Activated T-cell treated with anti-CD3 and anti-CD28 coated beads, Interleukin-2, amount 50 U/mL, for 24 hours (primary cell): ENCODE measurements at regions not wholly inside any gene's neighbourhood (a gene's known extent, or its start where the extent isn't known, plus 50 kb on each side); places are given as distances from the start of the nearest gene placed in this dataset.

Experiments
- DNase-seq: peaks from one replicate; pipeline ENCODE4 v3.0.0-alpha.2; 2020
- H3K27ac Mint-ChIP-seq: 2 replicates; pipeline ENCODE4 v1.8.0; 2020; ENCODE audit warnings: mild to moderate bottlenecking, mixed read lengths
- H3K27me3 Mint-ChIP-seq: 2 replicates; pipeline ENCODE4 v1.8.0; 2020; ENCODE audit warnings: mixed read lengths
- H3K36me3 Mint-ChIP-seq: 2 replicates; pipeline ENCODE4 v1.8.0; 2020; ENCODE audit warnings: low read depth, mixed read lengths
- H3K4me1 Mint-ChIP-seq: 2 replicates; pipeline ENCODE4 v1.8.0; 2020; ENCODE audit warnings: low read depth, mixed read lengths
- H3K4me3 Mint-ChIP-seq: 2 replicates; pipeline ENCODE4 v1.8.0; 2020; ENCODE audit warnings: mild to moderate bottlenecking, moderate library complexity, mixed read lengths
- H3K9me3 Mint-ChIP-seq: 2 replicates; pipeline ENCODE4 v1.8.0; 2020; ENCODE audit warnings: mixed read lengths

DNA sequence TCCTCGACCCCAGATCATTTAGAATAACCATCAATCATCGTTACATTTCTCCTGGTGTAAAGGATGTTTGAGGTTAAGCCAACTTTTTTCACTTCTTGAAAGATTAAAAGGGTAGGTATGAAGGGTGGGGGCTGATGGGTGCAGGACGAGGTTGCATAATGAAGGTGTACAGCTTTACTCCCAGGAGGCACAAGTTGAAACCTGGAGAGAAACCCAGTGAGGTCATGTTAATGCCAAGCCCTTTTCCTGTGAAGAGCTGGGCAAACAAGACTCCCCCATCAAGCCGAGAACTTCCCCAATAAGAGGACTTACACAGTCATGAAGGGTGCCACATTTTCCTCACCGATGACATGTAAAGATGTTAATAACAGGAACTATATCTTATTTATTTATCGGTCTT lies 84.3 kb downstream of the FZD10 start:
- no peaks in the 10 kb centered on the region for H3K9me3 Mint-ChIP-seq

GRCh38 chr12:130247634-130248237 lies 85.5 kb downstream of the FZD10 start:
- no peak for DNase-seq
- peaks cover 3% of the 10 kb centered on the region for H3K27me3 Mint-ChIP-seq
- H3K36me3 Mint-ChIP-seq = no peaks in the 10 kb centered on the region
- H3K27ac Mint-ChIP-seq = no peak overlapping the region
- no peak overlapping the region for H3K4me3 Mint-ChIP-seq
- H3K9me3 Mint-ChIP-seq = no peaks in the 10 kb centered on the region
- H3K4me1 Mint-ChIP-seq = no peaks in the 10 kb centered on the region

More for the DNA sequence above, 84.3 kb downstream of the FZD10 start:
- H3K27ac Mint-ChIP-seq = no peak overlapping the region
- no peak overlapping the region for H3K4me3 Mint-ChIP-seq
- H3K27me3 Mint-ChIP-seq = peaks cover 3% of the 10 kb centered on the region
- DNase-seq = no peak
- H3K36me3 Mint-ChIP-seq = no peaks in the 10 kb centered on the region
- no peaks in the 10 kb centered on the region for H3K4me1 Mint-ChIP-seq

GRCh38 chr12:130249376-130249775 lies 87.1 kb downstream of the FZD10 start:
- H3K4me1 Mint-ChIP-seq = no peaks in the 10 kb centered on the region
- H3K4me3 Mint-ChIP-seq = no peak overlapping the region
- DNase-seq = no peak
- H3K27me3 Mint-ChIP-seq = peaks cover 3% of the 10 kb centered on the region
- no peak overlapping the region for H3K27ac Mint-ChIP-seq
- H3K9me3 Mint-ChIP-seq = no peaks in the 10 kb centered on the region
- no peaks in the 10 kb centered on the region for H3K36me3 Mint-ChIP-seq

- peaks cover 3% of the 10 kb centered on the region for H3K27me3 Mint-ChIP-seq
- no peak for DNase-seq
- no peaks in the 10 kb centered on the region for H3K36me3 Mint-ChIP-seq
- no peaks in the 10 kb centered on the region for H3K9me3 Mint-ChIP-seq
- H3K4me3 Mint-ChIP-seq = no peak overlapping the region
- no peaks in the 10 kb centered on the region for H3K4me1 Mint-ChIP-seq
- H3K27ac Mint-ChIP-seq = no peak overlapping the region
Observed at GRCh38 chr12:130251236-130251780, 86.4 kb upstream of the PIWIL1 start.

DNA sequence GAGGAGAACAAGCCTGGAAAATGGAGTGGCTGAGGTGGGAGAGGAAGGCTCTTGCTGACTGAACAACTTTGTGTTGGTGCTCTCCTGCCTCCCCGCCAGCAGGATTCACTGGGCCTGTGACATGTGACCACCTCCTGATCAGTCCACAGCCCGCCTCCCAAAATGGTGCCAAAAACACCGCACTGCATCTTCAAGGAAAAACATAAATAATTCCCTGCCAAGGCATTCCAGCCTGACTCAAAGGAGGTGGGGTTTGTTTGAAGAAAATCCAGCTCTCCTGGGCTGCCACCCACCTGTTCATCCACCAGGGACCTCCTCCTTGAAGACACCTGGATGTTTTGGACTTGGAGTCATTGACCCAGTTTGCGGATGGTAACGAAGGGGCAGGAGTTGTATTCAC lies 83.8 kb upstream of the PIWIL1 start:
- Mint-ChIP-seq H3K4me3 (no peak overlapping the region), H3K9me3 (no peaks in the 10 kb centered on the region), H3K4me1 (no peaks in the 10 kb centered on the region), H3K36me3 (no peaks in the 10 kb centered on the region), H3K27ac (no peak overlapping the region), H3K27me3 (peaks cover 3% of the 10 kb centered on the region)
- DNase-seq = no peak

- Mint-ChIP-seq H3K27ac (no peak overlapping the region), H3K9me3 (no peaks in the 10 kb centered on the region), H3K36me3 (no peaks in the 10 kb centered on the region), H3K27me3 (peaks cover 3% of the 10 kb centered on the region), H3K4me3 (no peak overlapping the region), H3K4me1 (no peaks in the 10 kb centered on the region)
- DNase-seq = no peak
Observed at GRCh38 chr12:130254461-130255276, 83.0 kb upstream of the PIWIL1 start.

DNA sequence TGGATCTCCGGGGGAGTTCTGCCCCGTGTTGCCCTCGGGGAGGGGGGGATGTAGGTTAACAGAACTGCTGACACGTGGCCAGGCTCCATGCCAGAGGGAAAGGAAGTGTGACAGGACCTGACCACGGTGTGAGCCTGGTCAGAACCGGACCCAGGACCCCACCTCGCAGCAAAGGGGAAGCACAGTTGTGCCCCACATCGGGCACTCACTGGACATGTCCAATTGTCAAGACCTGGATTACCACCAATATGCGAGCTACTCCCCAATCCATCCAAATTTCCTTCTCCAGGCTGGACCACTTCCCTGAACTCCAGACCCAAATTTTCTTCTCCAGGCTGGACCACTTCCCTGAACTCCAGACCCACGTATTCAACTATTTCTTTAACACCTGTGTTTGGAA lies 78.8 kb upstream of the PIWIL1 start:
- Mint-ChIP-seq H3K4me3 (no peak overlapping the region), H3K27me3 (peaks cover 2% of the 10 kb centered on the region), H3K27ac (no peak overlapping the region), H3K9me3 (no peaks in the 10 kb centered on the region), H3K4me1 (no peaks in the 10 kb centered on the region), H3K36me3 (no peaks in the 10 kb centered on the region)
- DNase-seq = no peak

DNA sequence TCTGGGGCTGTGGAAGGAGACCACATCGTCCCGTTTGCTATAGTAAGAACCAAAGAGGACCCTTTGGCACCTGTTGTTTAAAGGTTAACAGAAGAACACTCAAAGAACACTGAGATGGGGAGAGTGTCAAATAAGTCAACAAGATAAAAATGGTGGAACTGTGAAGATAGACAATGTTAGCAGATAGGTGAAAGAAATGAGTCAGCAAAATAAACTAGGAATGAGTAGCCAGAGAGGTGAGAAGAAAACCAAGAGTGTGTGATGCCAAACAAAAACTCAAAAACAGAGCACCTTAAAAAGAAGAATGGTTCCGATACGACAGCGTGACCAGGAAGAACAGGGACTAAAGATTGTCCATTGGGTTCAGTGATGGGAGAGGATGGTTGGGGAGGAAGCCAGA lies 74.7 kb upstream of the PIWIL1 start:
- H3K27me3 Mint-ChIP-seq = peaks cover 5% of the 10 kb centered on the region
- DNase-seq = no peak
- H3K4me3 Mint-ChIP-seq = no peak overlapping the region
- no peaks in the 10 kb centered on the region for H3K9me3 Mint-ChIP-seq
- H3K4me1 Mint-ChIP-seq = no peaks in the 10 kb centered on the region
- H3K27ac Mint-ChIP-seq = no peak overlapping the region
- no peaks in the 10 kb centered on the region for H3K36me3 Mint-ChIP-seq

DNA sequence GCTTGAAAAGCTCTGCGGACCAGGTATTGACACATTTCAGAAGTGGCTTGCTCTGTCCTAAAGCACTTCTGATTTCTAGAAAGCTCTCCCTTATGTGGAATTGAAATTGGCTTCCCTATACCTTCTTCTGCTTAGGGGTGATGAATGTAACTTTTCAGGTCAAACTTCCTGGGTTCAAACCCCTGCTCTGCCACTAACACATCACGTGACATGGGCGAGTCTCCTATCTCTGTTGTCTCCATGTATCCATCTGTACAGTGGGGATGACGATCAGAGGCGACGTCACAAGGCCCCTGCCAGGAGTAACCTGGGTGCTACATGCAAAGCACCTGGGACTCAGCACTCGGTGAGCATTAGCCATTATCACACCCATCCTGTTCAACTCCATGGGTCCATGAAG lies 73.7 kb upstream of the PIWIL1 start:
- Mint-ChIP-seq H3K27ac (no peak overlapping the region), H3K36me3 (no peaks in the 10 kb centered on the region), H3K4me1 (no peaks in the 10 kb centered on the region), H3K4me3 (no peak overlapping the region), H3K27me3 (peaks cover 5% of the 10 kb centered on the region), H3K9me3 (no peaks in the 10 kb centered on the region)
- no peak for DNase-seq

- Mint-ChIP-seq H3K27ac (no peak overlapping the region), H3K9me3 (no peaks in the 10 kb centered on the region), H3K27me3 (peaks cover 5% of the 10 kb centered on the region), H3K36me3 (no peaks in the 10 kb centered on the region), H3K4me3 (no peak overlapping the region), H3K4me1 (no peaks in the 10 kb centered on the region)
- DNase-seq = no peak
Observed at GRCh38 chr12:130266751-130267150, 70.9 kb upstream of the PIWIL1 start.

DNA sequence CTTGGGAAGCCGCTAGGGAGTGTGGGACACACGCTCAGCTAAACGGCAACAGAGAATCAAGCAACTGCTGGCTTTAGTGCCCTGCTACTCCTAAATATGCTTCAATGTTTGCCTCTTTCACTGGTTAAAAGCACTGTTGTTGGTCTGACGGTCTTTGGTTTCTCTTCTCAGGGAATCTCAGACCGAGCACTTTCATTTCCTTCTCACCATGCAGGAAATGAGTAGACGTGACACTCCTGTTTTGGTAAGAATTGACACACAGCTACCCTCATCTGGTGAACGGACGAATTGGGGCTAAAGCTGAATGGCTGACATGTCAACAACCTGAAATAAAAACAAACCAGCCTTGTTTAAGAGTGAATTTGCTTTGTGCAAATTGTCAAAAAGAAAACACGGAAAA lies 57.5 kb upstream of the PIWIL1 start:
- peaks cover 3% of the 10 kb centered on the region for H3K9me3 Mint-ChIP-seq
- H3K4me1 Mint-ChIP-seq = peaks cover 4% of the 10 kb centered on the region
- H3K4me3 Mint-ChIP-seq = no peak overlapping the region
- H3K27me3 Mint-ChIP-seq = peaks cover 6% of the 10 kb centered on the region
- H3K27ac Mint-ChIP-seq = no peak overlapping the region
- DNase-seq = no peak
- no peaks in the 10 kb centered on the region for H3K36me3 Mint-ChIP-seq

DNA sequence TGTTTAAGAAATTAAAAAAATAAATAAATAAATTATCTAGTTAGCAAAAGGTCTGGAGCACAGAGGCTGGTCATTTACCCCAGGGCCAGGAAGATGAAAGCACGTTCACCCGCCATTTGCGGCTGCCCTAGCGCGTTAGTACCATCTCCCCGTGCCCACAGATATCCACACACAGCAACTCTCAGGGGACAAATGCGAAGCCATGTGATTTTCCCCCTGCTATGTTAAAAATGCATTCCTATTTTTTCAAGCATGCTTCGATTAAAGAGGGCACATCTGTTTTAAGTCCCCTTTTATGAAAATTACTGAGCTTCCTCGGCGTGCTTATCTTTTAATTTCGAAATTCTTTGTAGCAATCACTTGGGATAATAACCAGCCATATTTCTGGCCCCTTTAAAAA lies 56.9 kb upstream of the PIWIL1 start:
- H3K4me1 Mint-ChIP-seq = peaks cover 4% of the 10 kb centered on the region
- H3K4me3 Mint-ChIP-seq = no peak overlapping the region
- H3K27me3 Mint-ChIP-seq = peaks cover 6% of the 10 kb centered on the region
- DNase-seq = no peak
- no peaks in the 10 kb centered on the region for H3K36me3 Mint-ChIP-seq
- H3K27ac Mint-ChIP-seq = no peak overlapping the region
- peaks cover 3% of the 10 kb centered on the region for H3K9me3 Mint-ChIP-seq

DNA sequence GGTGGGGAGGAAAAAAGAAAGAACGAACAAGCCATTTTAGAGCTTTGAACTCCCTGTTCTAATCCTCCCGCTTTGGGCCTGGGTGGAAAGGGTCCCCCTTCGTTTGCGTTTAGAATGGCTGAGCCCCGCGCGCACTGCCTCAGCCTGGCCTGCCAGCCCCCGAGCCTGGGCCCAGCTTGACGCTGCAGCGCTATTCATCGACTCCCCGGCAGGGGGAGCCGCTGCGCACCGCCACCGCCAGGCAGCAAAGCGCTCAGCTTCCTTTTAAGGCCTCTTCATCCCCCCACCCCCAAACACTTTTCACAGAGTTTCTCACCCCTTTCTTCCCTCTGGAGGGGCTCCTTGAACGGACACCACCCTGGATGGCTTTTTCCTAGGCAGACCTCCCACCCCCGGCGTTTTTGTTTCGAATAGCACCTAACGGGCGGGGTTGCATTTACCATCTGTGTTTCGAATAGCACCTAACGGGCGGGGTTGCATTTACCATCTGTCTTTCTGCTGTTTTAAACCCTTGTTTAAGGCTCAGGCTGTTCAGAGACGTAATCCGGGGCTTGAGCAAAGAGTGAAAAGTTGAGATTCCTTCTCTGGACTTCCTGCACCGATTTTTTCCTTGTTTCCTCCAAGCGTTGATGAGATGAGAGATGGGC lies 56.4 kb upstream of the PIWIL1 start:
- Mint-ChIP-seq H3K4me3 (no peak overlapping the region), H3K36me3 (no peaks in the 10 kb centered on the region), H3K4me1 (peaks cover 4% of the 10 kb centered on the region), H3K27me3 (peaks cover 6% of the 10 kb centered on the region), H3K27ac (no peak overlapping the region), H3K9me3 (peaks cover 3% of the 10 kb centered on the region)
- peak; percentile 64 for DNase-seq

DNA sequence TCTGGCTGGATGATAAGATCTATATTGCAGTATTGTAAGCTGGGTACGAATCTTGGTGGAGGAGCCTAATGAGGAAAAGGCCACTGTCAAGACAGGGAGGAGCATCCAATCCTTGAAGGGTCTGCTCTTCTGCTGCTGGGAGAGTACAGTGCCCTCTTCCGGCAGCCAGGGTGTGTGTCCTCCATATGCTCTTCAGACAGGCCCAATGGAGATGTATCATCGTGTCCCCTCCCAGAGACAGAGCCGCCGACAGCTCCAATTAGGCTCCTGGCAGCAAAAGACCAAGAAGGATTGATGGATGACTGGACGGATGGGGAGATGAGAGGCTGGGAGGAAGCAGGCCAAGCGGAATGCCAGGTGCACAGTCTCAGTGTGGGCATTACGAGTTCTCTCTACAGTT lies 51.6 kb upstream of the PIWIL1 start:
- peaks cover 4% of the 10 kb centered on the region for H3K9me3 Mint-ChIP-seq
- DNase-seq = no peak

More for the DNA sequence above, 51.6 kb upstream of the PIWIL1 start:
- H3K36me3 Mint-ChIP-seq = no peaks in the 10 kb centered on the region
- H3K27me3 Mint-ChIP-seq = peaks cover 11% of the 10 kb centered on the region
- no peaks in the 10 kb centered on the region for H3K4me1 Mint-ChIP-seq
- no peak overlapping the region for H3K27ac Mint-ChIP-seq
- H3K4me3 Mint-ChIP-seq = no peak overlapping the region
